B cell (primary cell): ENCODE measurements at regions not wholly inside any gene's neighbourhood (a gene's known extent, or its start where the extent isn't known, plus 50 kb on each side); places are given as distances from the start of the nearest gene placed in this dataset.

Experiments used
- EZH2 ChIP-seq: IDR thresholded peaks from 2 replicates; pipeline ENCODE4 v1.6.1; 2012; ENCODE audit warnings: borderline replicate concordance, low read depth, mild to moderate bottlenecking, moderate library complexity, low read length; ENCODE audit not compliant: insufficient read depth, poor library complexity, severe bottlenecking
- TF ChIP-seq, protein P1 (sequence below): fragments of 200-600 bp; IDR thresholded peaks from one replicate; pipeline ENCODE4 v1.8.0; 2022; ENCODE audit warnings: antibody characterized with exemption, mild to moderate bottlenecking

- TF ChIP-seq, protein P1, sequence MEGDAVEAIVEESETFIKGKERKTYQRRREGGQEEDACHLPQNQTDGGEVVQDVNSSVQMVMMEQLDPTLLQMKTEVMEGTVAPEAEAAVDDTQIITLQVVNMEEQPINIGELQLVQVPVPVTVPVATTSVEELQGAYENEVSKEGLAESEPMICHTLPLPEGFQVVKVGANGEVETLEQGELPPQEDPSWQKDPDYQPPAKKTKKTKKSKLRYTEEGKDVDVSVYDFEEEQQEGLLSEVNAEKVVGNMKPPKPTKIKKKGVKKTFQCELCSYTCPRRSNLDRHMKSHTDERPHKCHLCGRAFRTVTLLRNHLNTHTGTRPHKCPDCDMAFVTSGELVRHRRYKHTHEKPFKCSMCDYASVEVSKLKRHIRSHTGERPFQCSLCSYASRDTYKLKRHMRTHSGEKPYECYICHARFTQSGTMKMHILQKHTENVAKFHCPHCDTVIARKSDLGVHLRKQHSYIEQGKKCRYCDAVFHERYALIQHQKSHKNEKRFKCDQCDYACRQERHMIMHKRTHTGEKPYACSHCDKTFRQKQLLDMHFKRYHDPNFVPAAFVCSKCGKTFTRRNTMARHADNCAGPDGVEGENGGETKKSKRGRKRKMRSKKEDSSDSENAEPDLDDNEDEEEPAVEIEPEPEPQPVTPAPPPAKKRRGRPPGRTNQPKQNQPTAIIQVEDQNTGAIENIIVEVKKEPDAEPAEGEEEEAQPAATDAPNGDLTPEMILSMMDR: no peak
- no peak for TF ChIP-seq EZH2
These were observed 253.0 kb downstream of the RFPL4B start for GRCh38 chr6:112600168-112600567.
